Peyer's patch (tissue), 4 donors: ENCODE measurements at regions not wholly inside any gene's neighbourhood (a gene's known extent, or its start where the extent isn't known, plus 50 kb on each side); places are given as distances from the start of the nearest gene placed in this dataset.

Experiments used
- DNase-seq, 3 donors: peaks; one replicate each; pipeline ENCODE4 v3.0.0-alpha.2; 2017 to 2019
- H3K27ac ChIP-seq, 4 donors: fragments of 200-600 bp; sonication (generic); one replicate each; pipeline ENCODE4 v1.5.1; 2016 to 2019
- H3K27me3 ChIP-seq, 2 donors: fragments of 200-600 bp; sonication (generic); one replicate each; pipeline ENCODE4 v1.5.1; 2019
- H3K36me3 ChIP-seq, 3 donors: fragments of 200-600 bp; sonication (generic); one replicate each; pipeline ENCODE4 v1.5.1; 2016 to 2019
- H3K4me1 ChIP-seq, 4 donors: fragments of 200-600 bp; sonication (generic); one replicate each; pipeline ENCODE4 v1.5.1; 2016 to 2019
- H3K4me3 ChIP-seq, 4 donors: fragments of 200-600 bp; sonication (generic); 1 replicate in 3 of 4; 2 replicates in 1 of 4; pipeline ENCODE4 v1.5.1; 2016 to 2019; ENCODE audit warnings: mild to moderate bottlenecking in 1 of 4
- H3K9me3 ChIP-seq, 4 donors: fragments of 200-600 bp; sonication (generic); one replicate each; pipeline ENCODE4 v1.5.1; 2016 to 2019; ENCODE audit warnings: mild to moderate bottlenecking in 1 of 4
- POLR2A ChIP-seq, 2 donors: fragments of 450-650 bp; IDR thresholded peaks; one replicate each; pipeline ENCODE4 v1.5.1; 2017; ENCODE audit warnings: antibody characterized with exemption in 2 of 2, mild to moderate bottlenecking in 2 of 2, moderate library complexity in 2 of 2
- TF ChIP-seq, protein P1 (sequence below), 6 experiments: fragments of 450-650 bp in 4 of 6; fragments of 200-600 bp in 2 of 6; sonication (generic) in 1 of 6; IDR thresholded peaks; one replicate each; pipeline ENCODE4 v1.5.1; 2017 to 2019; ENCODE audit warnings: antibody characterized with exemption in 6 of 6, mild to moderate bottlenecking in 3 of 6, moderate library complexity in 1 of 6

DNA sequence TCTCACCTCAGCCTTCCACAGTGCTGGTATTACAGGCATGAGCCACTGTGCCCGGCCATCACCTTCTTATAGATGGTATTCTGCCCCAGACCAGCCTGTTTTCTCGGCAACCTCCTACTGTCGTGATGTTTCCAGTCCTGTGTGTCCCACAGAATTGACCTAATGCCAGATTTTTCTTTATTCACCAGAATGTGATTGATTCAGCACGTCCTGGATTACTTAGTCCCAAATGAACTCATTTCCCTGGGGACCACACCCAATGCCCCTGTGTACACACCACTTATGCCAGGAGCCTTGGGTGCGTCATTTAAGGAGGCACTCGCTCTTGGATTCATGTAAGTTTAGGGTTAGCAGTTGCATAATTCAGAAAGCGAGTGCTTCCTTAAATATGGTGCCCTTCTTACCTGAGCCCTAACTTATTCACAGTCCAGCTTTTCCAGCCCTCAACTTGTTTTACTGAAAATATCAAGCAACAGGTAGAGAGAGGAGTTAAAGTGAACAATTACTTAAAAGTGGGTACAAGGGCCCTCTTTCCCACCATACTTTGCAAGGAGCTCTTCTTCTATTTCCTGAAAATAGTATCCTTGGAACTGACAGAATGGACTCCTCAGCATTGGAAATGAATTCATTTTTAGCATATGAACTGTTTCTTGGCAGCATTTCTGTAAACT lies 64.6 kb upstream of the UBE2E1 start:
- Histone ChIP-seq H3K27me3 (no peaks in the 10 kb centered on the region), H3K36me3 (no peaks in the 10 kb centered on the region), H3K27ac (no peak overlapping the region), H3K4me1 (peaks cover 0 to 13% (median 0%) of the 10 kb centered on the region in 4 donors), H3K9me3 (no peaks in the 10 kb centered on the region), H3K4me3 (no peak overlapping the region)
- TF ChIP-seq POLR2A (IDR thresholded peaks at IDR 0.05) = no peak
- TF ChIP-seq, protein P1, sequence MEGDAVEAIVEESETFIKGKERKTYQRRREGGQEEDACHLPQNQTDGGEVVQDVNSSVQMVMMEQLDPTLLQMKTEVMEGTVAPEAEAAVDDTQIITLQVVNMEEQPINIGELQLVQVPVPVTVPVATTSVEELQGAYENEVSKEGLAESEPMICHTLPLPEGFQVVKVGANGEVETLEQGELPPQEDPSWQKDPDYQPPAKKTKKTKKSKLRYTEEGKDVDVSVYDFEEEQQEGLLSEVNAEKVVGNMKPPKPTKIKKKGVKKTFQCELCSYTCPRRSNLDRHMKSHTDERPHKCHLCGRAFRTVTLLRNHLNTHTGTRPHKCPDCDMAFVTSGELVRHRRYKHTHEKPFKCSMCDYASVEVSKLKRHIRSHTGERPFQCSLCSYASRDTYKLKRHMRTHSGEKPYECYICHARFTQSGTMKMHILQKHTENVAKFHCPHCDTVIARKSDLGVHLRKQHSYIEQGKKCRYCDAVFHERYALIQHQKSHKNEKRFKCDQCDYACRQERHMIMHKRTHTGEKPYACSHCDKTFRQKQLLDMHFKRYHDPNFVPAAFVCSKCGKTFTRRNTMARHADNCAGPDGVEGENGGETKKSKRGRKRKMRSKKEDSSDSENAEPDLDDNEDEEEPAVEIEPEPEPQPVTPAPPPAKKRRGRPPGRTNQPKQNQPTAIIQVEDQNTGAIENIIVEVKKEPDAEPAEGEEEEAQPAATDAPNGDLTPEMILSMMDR (IDR thresholded peaks at IDR 0.05) = no peak
- DNase-seq = no peak

DNA sequence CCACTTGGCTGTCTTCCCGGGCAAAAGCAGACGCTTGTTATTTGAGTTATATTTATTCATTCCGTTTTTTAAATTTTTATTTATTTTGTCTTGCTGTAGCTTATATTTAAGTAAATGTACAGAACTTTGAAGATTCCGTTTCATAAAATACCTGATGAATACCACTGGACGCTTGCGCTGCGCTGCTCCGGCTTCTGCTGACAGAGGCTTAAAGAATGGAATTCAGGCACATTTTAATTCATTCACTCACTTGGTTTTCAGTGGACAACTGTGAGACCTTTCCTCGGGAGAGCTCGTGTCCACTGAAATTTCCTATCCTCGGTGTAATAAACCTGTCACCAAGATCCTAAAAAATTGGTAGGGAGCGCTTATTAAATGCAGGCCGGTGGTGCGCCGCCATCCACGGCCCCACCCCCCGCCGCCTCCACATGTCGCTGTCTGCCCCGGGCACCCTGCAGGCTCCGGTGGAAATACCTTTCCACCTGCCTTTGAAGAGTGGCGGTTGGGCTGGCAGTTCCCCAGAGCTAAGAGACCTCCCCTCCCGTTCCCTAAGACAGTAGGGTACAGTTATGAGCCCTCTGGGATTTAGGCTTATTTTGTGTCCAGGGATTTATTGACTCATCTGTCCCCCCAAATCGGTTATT lies 62.5 kb upstream of the UBE2E1 start:
- no peak for TF ChIP-seq POLR2A (IDR thresholded peaks at IDR 0.05)
- TF ChIP-seq, protein P1 (IDR thresholded peaks at IDR 0.05) = no peak
- Histone ChIP-seq H3K4me1 (peaks cover 0 to 13% (median 0%) of the 10 kb centered on the region in 4 donors), H3K36me3 (no peaks in the 10 kb centered on the region), H3K27ac (no peak overlapping the region), H3K27me3 (no peaks in the 10 kb centered on the region), H3K9me3 (no peaks in the 10 kb centered on the region), H3K4me3 (no peak overlapping the region)
- DNase-seq = no peak

DNA sequence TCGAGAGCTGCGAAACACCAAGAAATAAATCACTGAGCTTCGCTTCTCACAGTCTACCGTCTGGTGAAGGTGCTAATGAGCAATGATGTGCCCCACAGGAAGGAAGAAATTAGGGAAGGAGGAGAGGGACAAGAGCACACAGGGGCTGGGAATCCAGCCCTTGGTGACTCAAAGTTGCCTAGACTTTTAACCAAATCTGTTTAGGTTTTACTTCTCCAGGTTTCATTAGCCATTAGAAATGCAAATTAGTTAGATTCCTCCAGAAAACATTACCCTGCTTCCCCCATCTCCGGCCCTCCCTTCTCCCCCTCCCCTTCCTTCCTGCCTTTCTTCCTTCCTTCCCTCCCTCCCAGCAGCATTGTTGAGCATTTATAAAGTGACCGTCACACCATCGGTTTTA lies 59.3 kb upstream of the UBE2E1 start:
- no peaks in the 10 kb centered on the region for H3K36me3 ChIP-seq
- no peak overlapping the region for H3K27ac ChIP-seq
- no peak for DNase-seq
- H3K4me3 ChIP-seq = no peak overlapping the region
- no peaks in the 10 kb centered on the region for H3K27me3 ChIP-seq
- TF ChIP-seq, protein P1 (IDR thresholded peaks at IDR 0.05) = no peak
- no peak for TF ChIP-seq POLR2A (IDR thresholded peaks at IDR 0.05)
- H3K4me1 ChIP-seq = peaks cover 0 to under 1% (median 0%) of the 10 kb centered on the region in 4 donors
- no peaks in the 10 kb centered on the region for H3K9me3 ChIP-seq

DNA sequence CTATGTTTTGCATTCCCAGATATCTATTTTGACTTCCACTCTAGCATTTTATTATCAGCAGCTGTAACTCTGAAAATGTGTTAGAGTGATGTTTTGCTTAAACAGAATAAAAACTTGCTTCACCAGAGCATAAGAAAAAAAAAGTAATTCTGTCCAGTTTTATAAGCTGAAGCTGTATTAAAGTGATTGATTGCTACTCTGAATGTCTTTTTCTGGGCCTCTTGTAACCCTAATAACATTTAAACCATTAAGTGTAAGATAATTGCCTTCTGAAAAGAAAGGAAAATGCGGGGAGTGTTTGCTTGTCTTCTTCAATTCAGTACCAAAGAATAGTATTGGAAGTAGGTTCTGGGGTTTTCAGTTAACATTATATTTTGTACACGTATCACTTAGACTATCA lies 57.9 kb upstream of the UBE2E1 start:
- no peaks in the 10 kb centered on the region for H3K27me3 ChIP-seq
- no peaks in the 10 kb centered on the region for H3K9me3 ChIP-seq
- DNase-seq = no peak
- H3K4me1 ChIP-seq = no peaks in the 10 kb centered on the region
- no peak overlapping the region for H3K27ac ChIP-seq
- TF ChIP-seq, protein P1 (IDR thresholded peaks at IDR 0.05) = no peak
- H3K36me3 ChIP-seq = no peaks in the 10 kb centered on the region
- no peak overlapping the region for H3K4me3 ChIP-seq

GRCh38 chr3:23748398-23749110 lies 57.2 kb upstream of the UBE2E1 start:
- no peak overlapping the region for H3K4me3 ChIP-seq
- no peaks in the 10 kb centered on the region for H3K9me3 ChIP-seq
- no peak for DNase-seq
- H3K4me1 ChIP-seq = no peaks in the 10 kb centered on the region
- TF ChIP-seq, protein P1 (IDR thresholded peaks at IDR 0.05) = no peak
- TF ChIP-seq POLR2A (IDR thresholded peaks at IDR 0.05) = no peak
- no peak overlapping the region for H3K27ac ChIP-seq
- no peaks in the 10 kb centered on the region for H3K27me3 ChIP-seq
- H3K36me3 ChIP-seq = no peaks in the 10 kb centered on the region
